Hematopoietic multipotent progenitor cell treated with erythropoietin and hydrocortisone succinate and interleukin-3 and kit ligand, for 4 days (in vitro differentiated cells): ENCODE measurements at regions not wholly inside any gene's neighbourhood (a gene's known extent, or its start where the extent isn't known, plus 50 kb on each side); places are given as distances from the start of the nearest gene placed in this dataset.
"Not testable (repeated sequence)": the region's sequence is repeated elsewhere in the genome, so short reads cannot be mapped to it uniquely, and the experiment has no call there.

Source experiments
- DNase-seq: peaks from one replicate; pipeline ENCODE4 v3.0.0-alpha.2; 2015

- peak; percentile 86 for DNase-seq
Observed at GRCh38 chr14:21874167-21874566, 200.5 kb upstream of the OR4E1 start.

GRCh38 chr14:21868442-21869046, 194.9 kb upstream of the OR4E1 start:
- DNase-seq = peak; percentile 88

GRCh38 chr14:21867541-21867940, 193.9 kb upstream of the OR4E1 start:
- DNase-seq = no peak

- no peak for DNase-seq
Observed at GRCh38 chr14:21866479-21866878, 192.9 kb upstream of the OR4E1 start.

- no peak for DNase-seq
Observed at GRCh38 chr14:21863289-21863688, 189.7 kb upstream of the OR4E1 start.

- no peak for DNase-seq
Observed at GRCh38 chr14:21861153-21861552, 187.5 kb upstream of the OR4E1 start.

GRCh38 chr14:21860172-21860571, 186.6 kb upstream of the OR4E1 start:
- DNase-seq = peak; percentile 74

- DNase-seq = no peak
Observed at GRCh38 chr14:21852775-21853174, 179.2 kb upstream of the OR4E1 start.

GRCh38 chr14:21852061-21852664, 178.5 kb upstream of the OR4E1 start:
- peak; percentile 88 for DNase-seq

- DNase-seq = not testable (repeated sequence)
Observed at GRCh38 chr14:21846902-21847301, 173.3 kb upstream of the OR4E1 start.

- peak; percentile 74 for DNase-seq
Observed at GRCh38 chr14:21846227-21846885, 172.7 kb upstream of the OR4E1 start.

- DNase-seq = peak; percentile 21
Observed at GRCh38 chr14:21840765-21841164, 167.1 kb upstream of the OR4E1 start.

- no peak for DNase-seq
Observed at GRCh38 chr14:21833836-21834235, 160.2 kb upstream of the OR4E1 start.

- no peak for DNase-seq
Observed at GRCh38 chr14:21825845-21826244, 152.2 kb upstream of the OR4E1 start.

- peak; percentile 86 for DNase-seq
Observed at GRCh38 chr14:21825149-21825743, 151.6 kb upstream of the OR4E1 start.

GRCh38 chr14:21822109-21822508, 148.5 kb upstream of the OR4E1 start:
- DNase-seq = no peak

- peak; percentile 28 for DNase-seq
Observed at GRCh38 chr14:21820631-21821030, 147.0 kb upstream of the OR4E1 start.

GRCh38 chr14:21819891-21820290, 146.3 kb upstream of the OR4E1 start:
- not testable (repeated sequence) for DNase-seq

- DNase-seq = not testable (repeated sequence)
Observed at GRCh38 chr14:21817010-21817409, 143.4 kb upstream of the OR4E1 start.

- DNase-seq = no peak
Observed at GRCh38 chr14:21807975-21808374, 134.4 kb upstream of the OR4E1 start.

GRCh38 chr14:21804981-21805380, 131.4 kb upstream of the OR4E1 start:
- DNase-seq = peak; percentile 55

- no peak for DNase-seq
Observed at GRCh38 chr14:21802441-21802840, 128.8 kb upstream of the OR4E1 start.

GRCh38 chr14:21796916-21797315, 123.3 kb upstream of the OR4E1 start:
- peak; percentile 35 for DNase-seq

- no peak for DNase-seq
Observed at GRCh38 chr14:21795456-21795855, 121.8 kb upstream of the OR4E1 start.
